HG03039 (cell line): ENCODE measurements at regions not wholly inside any gene's neighbourhood (a gene's known extent, or its start where the extent isn't known, plus 50 kb on each side); places are given as distances from the start of the nearest gene placed in this dataset.
"Not testable (repeated sequence)": the region's sequence is repeated elsewhere in the genome, so short reads cannot be mapped to it uniquely, and the experiment has no call there.

ENCODE experiments used
- ATAC-seq: cut with Tn5 transposase; IDR thresholded peaks from one replicate; pipeline ENCODE4 v1.9.1; 2021; ENCODE audit warnings: mild to moderate bottlenecking, moderate library complexity; ENCODE audit not compliant: unreplicated experiment

- ATAC-seq = no peak
These were observed 253.3 kb downstream of the KLF13 start for GRCh38 chr15:31579976-31580375.

GRCh38 chr15:31584195-31584594 is 257.6 kb downstream of the KLF13 start:
- no peak for ATAC-seq

GRCh38 chr15:31585240-31585639 is 258.6 kb downstream of the KLF13 start:
- no peak for ATAC-seq

- ATAC-seq = no peak
These were observed 260.2 kb downstream of the KLF13 start for GRCh38 chr15:31586841-31587240.

- no peak for ATAC-seq
These were observed 260.9 kb downstream of the KLF13 start for GRCh38 chr15:31587583-31587982.

- no peak for ATAC-seq
These were observed 264.0 kb downstream of the KLF13 start for GRCh38 chr15:31590609-31591008.

GRCh38 chr15:31591908-31592307 is 265.3 kb downstream of the KLF13 start:
- no peak for ATAC-seq

- no peak for ATAC-seq
These were observed 270.8 kb downstream of the KLF13 start for GRCh38 chr15:31597466-31597865.

- no peak for ATAC-seq
These were observed 272.0 kb downstream of the KLF13 start for GRCh38 chr15:31598620-31599019.

- ATAC-seq = no peak
These were observed 278.9 kb downstream of the KLF13 start for GRCh38 chr15:31605467-31605931.

- no peak for ATAC-seq
These were observed 279.6 kb downstream of the KLF13 start for GRCh38 chr15:31606194-31606669.

GRCh38 chr15:31606931-31607497 is 280.4 kb downstream of the KLF13 start:
- ATAC-seq = no peak

GRCh38 chr15:31607656-31608055 is 281.0 kb downstream of the KLF13 start:
- ATAC-seq = no peak

GRCh38 chr15:31609258-31609681 is 282.6 kb downstream of the KLF13 start:
- no peak for ATAC-seq

GRCh38 chr15:31609906-31610305 is 283.3 kb downstream of the KLF13 start:
- ATAC-seq = no peak

- ATAC-seq = no peak
These were observed 289.2 kb downstream of the KLF13 start for GRCh38 chr15:31615643-31616415.

- ATAC-seq = not testable (repeated sequence)
These were observed 296.7 kb downstream of the KLF13 start for GRCh38 chr15:31623297-31623696.

GRCh38 chr15:31624115-31624514 is 297.5 kb downstream of the KLF13 start:
- ATAC-seq = not testable (repeated sequence)

- not testable (repeated sequence) for ATAC-seq
These were observed 309.1 kb downstream of the KLF13 start for GRCh38 chr15:31635715-31636114.

GRCh38 chr15:31636911-31637310 is 310.3 kb downstream of the KLF13 start:
- ATAC-seq = not testable (repeated sequence)

GRCh38 chr15:31643955-31644354 is 317.3 kb downstream of the KLF13 start:
- not testable (repeated sequence) for ATAC-seq

GRCh38 chr15:31644761-31645160 is 318.1 kb downstream of the KLF13 start:
- ATAC-seq = not testable (repeated sequence)
